ENCODE measurements at regions not wholly inside any gene's neighbourhood (a gene's known extent, or its start where the extent isn't known, plus 50 kb on each side); places are given as distances from the start of the nearest gene placed in this dataset.

- no peak overlapping the region for H3K4me3 ChIP-seq (ENCODE audit: extremely low read depth in 1 of 4, insufficient read depth in 2 of 4, low read depth in 3 of 4, low read length in 4 of 4)
- H3K79me2 ChIP-seq (ENCODE audit: control insufficient read depth in 1 of 2, insufficient read depth in 2 of 2, low read length in 2 of 2) = no peaks in the 10 kb centered on the region
- POLR2A ChIA-PET (ENCODE audit: partially characterized antibody) = no interaction called here
- no peaks in the 10 kb centered on the region for H3K79me1 ChIP-seq (ENCODE audit: low read depth, low read length)
- no peaks in the 10 kb centered on the region for H4K20me1 ChIP-seq (replicated peaks in 1 of 2; ENCODE audit: control insufficient read depth in 1 of 2, insufficient read depth in 2 of 2, low read length in 2 of 2)
- no peaks in the 10 kb centered on the region for H3K27me3 ChIP-seq (replicated peaks in 1 of 4; ENCODE audit: control insufficient read depth in 3 of 4, extremely low read depth in 1 of 4, insufficient read depth in 3 of 4, low read length in 3 of 4)
- TF ChIP-seq FOSL1 (IDR thresholded peaks at IDR 0.05; ENCODE audit: insufficient read depth, low read depth, low read length) (no peak), SIX5 (IDR thresholded peaks at IDR 0.05; ENCODE audit: low read depth, low read length) (no peak), GABPA (IDR thresholded peaks at IDR 0.05; ENCODE audit: borderline replicate concordance, insufficient read depth, low read length) (no peak), POLR2AphosphoS5 (IDR thresholded peaks at IDR 0.05; ENCODE audit: low read depth, low read length) (no peak)
- no peak overlapping the region for H4K8ac ChIP-seq (ENCODE audit: extremely low read depth, insufficient read depth, low read length)
- H3K27ac ChIP-seq (ENCODE audit: low read depth, low read length) = no peak overlapping the region
- no peak overlapping the region for H2BK120ac ChIP-seq (replicated peaks; ENCODE audit: low read depth, low read length)
- DNase-seq (ENCODE audit: low read depth in 1 of 2, low spot score in 2 of 2) (no peak), FAIRE-seq (no peak)
- H2BK20ac ChIP-seq (ENCODE audit: low read length) = no peak overlapping the region
- H3K14ac ChIP-seq (ENCODE audit: insufficient read length) = no peak overlapping the region
- no peak overlapping the region for H2BK5ac ChIP-seq (ENCODE audit: low read depth, low read length)
- H3K4me1 ChIP-seq (replicated peaks in 1 of 4; ENCODE audit: control insufficient read depth in 3 of 4, insufficient read depth in 4 of 4, low read length in 3 of 4) = no peaks in the 10 kb centered on the region; a peak in 1 of 7 replicates
- no peak overlapping the region for H2BK12ac ChIP-seq (ENCODE audit: low read depth, low read length)
- no peak overlapping the region for H3K18ac ChIP-seq (ENCODE audit: extremely low read depth, low read length)
- CTCF ChIA-PET (ENCODE audit: partially characterized antibody) = no interaction called here
- H3K36me3 ChIP-seq (ENCODE audit: control insufficient read depth in 2 of 4, insufficient read depth in 4 of 4, low read length in 3 of 4) = no peaks in the 10 kb centered on the region
- no peak overlapping the region for H3K4ac ChIP-seq (replicated peaks; ENCODE audit: insufficient read length, low read depth, low read length)
- no peak overlapping the region for H4K91ac ChIP-seq (replicated peaks; ENCODE audit: insufficient read length, low read length)
- H3K4me2 ChIP-seq (ENCODE audit: insufficient read depth in 1 of 2, low read depth in 2 of 2, low read length in 2 of 2) = no peak overlapping the region
- no peaks in the 10 kb centered on the region for H3K23me2 ChIP-seq (ENCODE audit: low read depth, low read length)
- no peak overlapping the region for H3K23ac ChIP-seq (ENCODE audit: insufficient read length)
- H3K9ac ChIP-seq (replicated peaks in 1 of 4; ENCODE audit: extremely low read depth in 1 of 4, low read depth in 3 of 4, low read length in 3 of 4) = no peak overlapping the region
- no peaks in the 10 kb centered on the region for H3K9me3 ChIP-seq (ENCODE audit: insufficient read depth in 2 of 2, low read depth in 1 of 2, low read length in 1 of 2)
- H2AK5ac ChIP-seq (ENCODE audit: low read depth, low read length) = no peak overlapping the region
- no peak overlapping the region for H4K5ac ChIP-seq (ENCODE audit: insufficient read length, low read depth, low read length)
- no peak overlapping the region for H3K56ac ChIP-seq (replicated peaks; ENCODE audit: insufficient read length, low read depth, low read length)
- no peak overlapping the region for H2AFZ ChIP-seq (ENCODE audit: low read length)
- no peak overlapping the region for H2BK15ac ChIP-seq (ENCODE audit: low read length)
These were observed 295.9 kb downstream of the PSAT1 start for GRCh38 chr9:78592811-78593210.
